ENCODE measurements at regions not wholly inside any gene's neighbourhood (a gene's known extent, or its start where the extent isn't known, plus 50 kb on each side); places are given as distances from the start of the nearest gene placed in this dataset.

DNA sequence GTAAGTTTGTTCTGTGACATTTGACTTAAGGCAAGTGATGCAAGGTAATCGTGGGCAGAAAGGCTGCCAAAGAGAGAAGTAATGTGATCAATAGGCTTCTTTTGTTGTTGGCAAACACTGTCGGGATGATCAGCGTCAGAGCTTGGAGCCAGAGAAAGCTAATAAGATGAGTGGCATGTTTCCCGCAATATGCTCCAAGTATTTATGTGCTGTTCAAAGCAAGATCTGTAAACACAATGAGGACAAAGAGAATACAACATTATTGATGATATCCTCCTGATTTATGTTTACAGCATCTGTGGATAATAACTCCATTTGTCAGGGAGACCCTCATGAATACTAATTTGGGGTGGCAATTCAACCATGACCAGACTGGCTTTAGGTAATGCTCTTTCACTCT, 603.3 kb downstream of the TDRD15 start:
- DNase-seq (ENCODE audit: low read depth), result no peak
- TF ChIP-seq, protein P1, sequence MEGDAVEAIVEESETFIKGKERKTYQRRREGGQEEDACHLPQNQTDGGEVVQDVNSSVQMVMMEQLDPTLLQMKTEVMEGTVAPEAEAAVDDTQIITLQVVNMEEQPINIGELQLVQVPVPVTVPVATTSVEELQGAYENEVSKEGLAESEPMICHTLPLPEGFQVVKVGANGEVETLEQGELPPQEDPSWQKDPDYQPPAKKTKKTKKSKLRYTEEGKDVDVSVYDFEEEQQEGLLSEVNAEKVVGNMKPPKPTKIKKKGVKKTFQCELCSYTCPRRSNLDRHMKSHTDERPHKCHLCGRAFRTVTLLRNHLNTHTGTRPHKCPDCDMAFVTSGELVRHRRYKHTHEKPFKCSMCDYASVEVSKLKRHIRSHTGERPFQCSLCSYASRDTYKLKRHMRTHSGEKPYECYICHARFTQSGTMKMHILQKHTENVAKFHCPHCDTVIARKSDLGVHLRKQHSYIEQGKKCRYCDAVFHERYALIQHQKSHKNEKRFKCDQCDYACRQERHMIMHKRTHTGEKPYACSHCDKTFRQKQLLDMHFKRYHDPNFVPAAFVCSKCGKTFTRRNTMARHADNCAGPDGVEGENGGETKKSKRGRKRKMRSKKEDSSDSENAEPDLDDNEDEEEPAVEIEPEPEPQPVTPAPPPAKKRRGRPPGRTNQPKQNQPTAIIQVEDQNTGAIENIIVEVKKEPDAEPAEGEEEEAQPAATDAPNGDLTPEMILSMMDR (IDR thresholded peaks at IDR 0.05; ENCODE audit: insufficient read depth, low read length), result no peak
- no peak overlapping the region for H3K4me3 ChIP-seq (ENCODE audit: low read depth, low read length)

- TF ChIP-seq, protein P1 (IDR thresholded peaks at IDR 0.05; ENCODE audit: insufficient read depth, low read length), result no peak
- no peak overlapping the region for H3K4me3 ChIP-seq (ENCODE audit: low read depth, low read length)
- no peak for DNase-seq (ENCODE audit: low read depth)
These were observed 604.4 kb downstream of the TDRD15 start for GRCh38 chr2:21728133-21728532.

GRCh38 chr2:21730141-21730540, 606.4 kb downstream of the TDRD15 start:
- TF ChIP-seq, protein P1 (IDR thresholded peaks at IDR 0.05; ENCODE audit: insufficient read depth, low read length), result no peak
- DNase-seq (ENCODE audit: low read depth), result no peak
- no peak overlapping the region for H3K4me3 ChIP-seq (ENCODE audit: low read depth, low read length)

DNA sequence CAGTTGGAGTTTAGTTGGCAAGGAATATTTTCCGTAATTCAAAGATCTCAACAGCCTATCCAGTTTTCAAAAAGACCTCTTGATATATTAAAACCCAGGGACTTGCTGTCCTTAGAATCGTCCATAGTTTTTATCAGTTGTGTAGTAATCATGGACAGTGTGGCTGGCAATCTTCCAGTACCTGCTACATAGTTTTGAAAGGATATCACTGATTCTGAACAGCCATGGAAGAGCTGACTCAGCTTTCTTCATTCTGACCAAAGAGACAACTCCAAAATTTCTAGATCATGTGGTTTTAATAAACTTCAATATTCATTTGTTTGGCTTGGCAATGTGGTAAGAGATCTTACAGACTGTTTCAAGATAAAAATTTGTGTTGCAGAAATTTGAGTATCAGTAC, 616.7 kb downstream of the TDRD15 start:
- TF ChIP-seq, protein P1 (IDR thresholded peaks at IDR 0.05; ENCODE audit: insufficient read depth, low read length), result no peak
- no peak for DNase-seq (ENCODE audit: low read depth)
- H3K4me3 ChIP-seq (ENCODE audit: low read depth, low read length), result no peak overlapping the region

DNA sequence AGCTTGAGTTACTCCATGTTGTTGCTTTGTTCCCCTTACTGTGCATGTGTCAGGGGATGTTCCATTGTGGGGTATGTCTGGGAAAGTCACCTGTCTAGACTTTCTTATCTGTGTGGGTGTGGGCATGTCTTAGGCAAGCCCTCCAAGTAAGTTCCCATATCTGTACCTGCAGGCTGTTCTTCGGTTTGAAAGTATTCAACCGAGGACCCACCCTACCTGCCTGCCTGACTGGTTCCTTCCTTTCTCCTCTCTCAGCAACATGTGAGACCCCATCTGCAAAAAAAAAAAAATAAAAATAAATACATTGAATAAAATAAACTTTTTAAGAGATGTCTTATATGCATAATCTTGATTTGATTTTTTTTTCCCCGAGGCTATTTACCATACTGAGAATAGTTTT, 622.7 kb downstream of the TDRD15 start:
- no peak for DNase-seq (ENCODE audit: low read depth)
- TF ChIP-seq, protein P1 (IDR thresholded peaks at IDR 0.05; ENCODE audit: insufficient read depth, low read length), result no peak
- H3K4me3 ChIP-seq (ENCODE audit: low read depth, low read length), result no peak overlapping the region

DNA sequence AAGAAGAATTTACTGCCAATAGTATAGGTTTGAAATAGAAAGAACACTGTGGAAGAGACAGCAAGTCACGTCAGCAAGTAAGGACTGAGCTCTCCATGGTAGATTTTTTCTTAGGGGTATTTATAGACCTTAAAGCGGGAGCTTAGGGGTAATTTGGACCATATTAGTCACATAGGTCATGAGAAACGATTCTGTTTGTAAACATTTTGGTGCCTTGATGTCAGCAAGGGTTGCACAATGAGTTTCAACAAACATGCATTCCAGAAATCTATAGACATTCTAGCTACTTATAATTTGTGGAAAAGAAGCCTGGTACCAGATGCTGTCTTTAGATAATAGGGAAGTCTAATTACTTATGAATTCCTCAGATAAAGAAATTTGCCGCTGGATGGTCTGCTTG, 624.7 kb downstream of the TDRD15 start:
- no peak for DNase-seq (ENCODE audit: low read depth)
- TF ChIP-seq, protein P1 (IDR thresholded peaks at IDR 0.05; ENCODE audit: insufficient read depth, low read length), result no peak

GRCh38 chr2:21754164-21754788, 630.5 kb downstream of the TDRD15 start:
- H3K4me3 ChIP-seq (ENCODE audit: low read depth, low read length), result no peak overlapping the region
- TF ChIP-seq, protein P1 (IDR thresholded peaks at IDR 0.05; ENCODE audit: insufficient read depth, low read length), result no peak
- no peak for DNase-seq (ENCODE audit: low read depth)

More for the DNA sequence above, 624.7 kb downstream of the TDRD15 start:
- no peak overlapping the region for H3K4me3 ChIP-seq (ENCODE audit: low read depth, low read length)

Measured in fibroblast of the aortic adventitia (primary cell).